ENCODE measurements at regions not wholly inside any gene's neighbourhood (a gene's known extent, or its start where the extent isn't known, plus 50 kb on each side); places are given as distances from the start of the nearest gene placed in this dataset.
"Not testable (repeated sequence)": the region's sequence is repeated elsewhere in the genome, so short reads cannot be mapped to it uniquely, and the experiment has no call there.

GRCh38 chr6:96394727-96395126 lies 126.9 kb upstream of the UFL1 start:
- no peak for TF ChIP-seq CTCF (IDR thresholded peaks at IDR 0.05; ENCODE audit: low read length, missing control alignments)
- DNase-seq (ENCODE audit: low read depth) = no peak
- H3K4me3 ChIP-seq (replicated peaks; ENCODE audit: low read depth, low read length) = no peak overlapping the region

GRCh38 chr6:96410467-96410866 lies 111.1 kb upstream of the UFL1 start:
- TF ChIP-seq CTCF (IDR thresholded peaks at IDR 0.05; ENCODE audit: low read length, missing control alignments) = no peak
- DNase-seq (ENCODE audit: low read depth) = no peak
- no peak overlapping the region for H3K4me3 ChIP-seq (replicated peaks; ENCODE audit: low read depth, low read length)

- H3K4me3 ChIP-seq (replicated peaks; ENCODE audit: low read depth, low read length) = no peak overlapping the region
- no peak for TF ChIP-seq CTCF (IDR thresholded peaks at IDR 0.05; ENCODE audit: low read length, missing control alignments)
- no peak for DNase-seq (ENCODE audit: low read depth)
These were observed 101.3 kb upstream of the UFL1 start for GRCh38 chr6:96420294-96420693.

- no peak for DNase-seq (ENCODE audit: low read depth)
- no peak for TF ChIP-seq CTCF (IDR thresholded peaks at IDR 0.05; ENCODE audit: low read length, missing control alignments)
- H3K4me3 ChIP-seq (replicated peaks; ENCODE audit: low read depth, low read length) = no peak overlapping the region
These were observed 87.7 kb upstream of the UFL1 start for GRCh38 chr6:96433950-96434349.

- no peak for TF ChIP-seq CTCF (IDR thresholded peaks at IDR 0.05; ENCODE audit: low read length, missing control alignments)
- no peak for DNase-seq (ENCODE audit: low read depth)
- no peak overlapping the region for H3K4me3 ChIP-seq (replicated peaks; ENCODE audit: low read depth, low read length)
These were observed 85.2 kb upstream of the UFL1 start for GRCh38 chr6:96436398-96436797.

GRCh38 chr6:96437228-96437627 lies 84.4 kb upstream of the UFL1 start:
- not testable (repeated sequence) for DNase-seq (ENCODE audit: low read depth)

GRCh38 chr6:96450082-96450769 lies 71.4 kb upstream of the UFL1 start:
- no peak for TF ChIP-seq CTCF (IDR thresholded peaks at IDR 0.05; ENCODE audit: low read length, missing control alignments)
- no peak for DNase-seq (ENCODE audit: low read depth)
- no peak overlapping the region for H3K4me3 ChIP-seq (replicated peaks; ENCODE audit: low read depth, low read length)

More at GRCh38 chr6:96437228-96437627, 84.4 kb upstream of the UFL1 start:
- H3K4me3 ChIP-seq (replicated peaks; ENCODE audit: low read depth, low read length) = not testable (repeated sequence)

Measured in fibroblast of pulmonary artery (primary cell).